K562 (cell line): ENCODE measurements at regions not wholly inside any gene's neighbourhood (a gene's known extent, or its start where the extent isn't known, plus 50 kb on each side); places are given as distances from the start of the nearest gene placed in this dataset.

ENCODE experiments used
- ATAC-seq: fragments of 200-7000 bp; cut with Tn5 transposase; 3 replicates; pipeline ENCODE4 v1.9.1; 2020; ENCODE audit warnings: moderate library complexity
- BruUV-seq: library from RNA; stranded (reverse); fragments of 400-500 nt; replicated peaks from 2 replicates; lab custom pipeline; 2021; lab: Mats Ljungman, UMichigan
- CTCF ChIA-PET: fragments of 300-600 bp; formaldehyde crosslinking; extraction: SDS; loops from one replicate; lab custom pipeline; 2021; ENCODE audit warnings: low intra/inter-chr PET ratio; lab: Yijun Ruan, JAX
- POLR2A ChIA-PET: fragments of 300-600, 350-650 bp; sonication (Branson Sonifier 250); formaldehyde crosslinking; extraction: SDS; loops from one replicate; lab custom pipeline; 2021; ENCODE audit warnings: antibody characterized with exemption, inconsistent platforms; lab: Yijun Ruan, JAX
- DNase-seq, 4 experiments: peaks; one replicate each; pipeline versions ENCODE4 v3.0.0 to v3.0.0-alpha.2; 2011 to 2018; ENCODE audit warnings: low spot score in 3 of 4, mixed read lengths in 3 of 4; ENCODE audit errors: extremely low read depth in 1 of 4
- FAIRE-seq: peaks from 2 replicates; lab custom pipeline; 2011; peaks lifted over from hg19 to GRCh38; lab: Jason Lieb, UNC
- H2AFZ ChIP-seq: 2 replicates; pipeline ENCODE4 v1.6.0; 2011; ENCODE audit warnings: low read depth, low read length, control low read depth, inconsistent platforms
- H3K27ac ChIP-seq: fragments of 200-600 bp; 3 replicates; pipeline ENCODE4 v1.8.0; 2011; ENCODE audit warnings: low read depth, mild to moderate bottlenecking, control low read depth, inconsistent platforms, low read length, moderate library complexity, mixed read lengths; ENCODE audit errors: extremely low read depth
- H3K27me3 ChIP-seq, 2 experiments: fragments of 300-600 bp in 1 of 2; 2 replicates in 1 of 2; 3 replicates in 1 of 2; pipeline versions ENCODE4 v1.6.0 to v1.8.0; 2011; ENCODE audit warnings: inconsistent platforms in 2 of 2, low read length in 2 of 2, mild to moderate bottlenecking in 1 of 2, mixed read lengths in 1 of 2, moderate library complexity in 1 of 2; ENCODE audit not compliant: control insufficient read depth in 2 of 2, insufficient read depth in 2 of 2
- H3K36me3 ChIP-seq: fragments of 300-600 bp; 3 replicates; pipeline ENCODE4 v1.8.0; 2011; ENCODE audit warnings: mild to moderate bottlenecking, low read length, inconsistent platforms; ENCODE audit not compliant: control insufficient read depth, insufficient read depth
- H3K4me1 ChIP-seq, 2 experiments: fragments of 200-600 bp in 1 of 2; replicated peaks in 1 of 2; 2 replicates in 1 of 2; 3 replicates in 1 of 2; pipeline versions ENCODE4 v1.5.1 to v1.8.0; 2011; ENCODE audit warnings: inconsistent platforms in 2 of 2, low read length in 2 of 2, mild to moderate bottlenecking in 1 of 2, mixed read lengths in 1 of 2, moderate library complexity in 1 of 2; ENCODE audit not compliant: control insufficient read depth in 2 of 2, insufficient read depth in 2 of 2
- H3K4me2 ChIP-seq: 2 replicates; pipeline ENCODE4 v1.6.1; 2011; ENCODE audit warnings: low read length, control low read depth, inconsistent platforms, mixed read lengths; ENCODE audit not compliant: insufficient read depth
- H3K4me3 ChIP-seq: fragments of 200-600 bp; sonication (generic), shearing (Covaris generic); 2 replicates; pipeline ENCODE4 v1.5.1; 2016; ENCODE audit warnings: control low read depth, inconsistent platforms
- H3K79me2 ChIP-seq: fragments of 200-600 bp; 3 replicates; pipeline ENCODE4 v1.8.0; 2011; ENCODE audit warnings: low read length, inconsistent platforms; ENCODE audit not compliant: control insufficient read depth, insufficient read depth
- H3K9ac ChIP-seq, 2 experiments: 2 replicates each; pipeline versions ENCODE4 v1.6.0 to v1.6.1; 2011; ENCODE audit warnings: low read depth in 2 of 2, low read length in 2 of 2, control low read depth in 1 of 2, inconsistent platforms in 1 of 2, mild to moderate bottlenecking in 1 of 2, mixed read lengths in 1 of 2; ENCODE audit not compliant: insufficient read depth in 1 of 2
- H3K9me1 ChIP-seq: one replicate; pipeline ENCODE4 v1.6.0; 2011; ENCODE audit warnings: inconsistent platforms, mild to moderate bottlenecking, low read length, moderate library complexity; ENCODE audit not compliant: control insufficient read depth, insufficient read depth
- H3K9me3 ChIP-seq: replicated peaks from 2 replicates; pipeline ENCODE4 v1.5.1; 2011; ENCODE audit warnings: low read depth, low read length, inconsistent platforms; ENCODE audit not compliant: control insufficient read depth, insufficient read depth
- H4K20me1 ChIP-seq: replicated peaks from 2 replicates; pipeline ENCODE4 v1.6.1; 2011; ENCODE audit warnings: low read length, inconsistent platforms, mixed read lengths; ENCODE audit not compliant: control insufficient read depth, insufficient read depth
- CREB3L1 ChIP-seq: fragments of 450-650 bp; IDR thresholded peaks from 2 replicates; pipeline ENCODE4 v1.6.1; 2014; ENCODE audit warnings: low read depth, mild to moderate bottlenecking, moderate library complexity, borderline replicate concordance
- ELF1 ChIP-seq: fragments of 200-800 bp; sonication (Bioruptor generic); IDR thresholded peaks from 2 replicates; pipeline ENCODE4 v1.6.1; 2016; ENCODE audit warnings: missing genetic modification characterization, missing compliant biosample characterization
- ZNF398 ChIP-seq: fragments of 250-450 bp; sonication (Bioruptor Pico); IDR thresholded peaks from 2 replicates; pipeline ENCODE4 v1.8.0; 2021; ENCODE audit warnings: moderate library complexity, mild to moderate bottlenecking, inconsistent platforms
- WGBS: fragments of 100-300 bp; shearing (Covaris generic); methylation state at CpG from one replicate; pipeline ENCODE4 v1.1.6; 2016; ENCODE audit warnings: low coverage, mixed read lengths; ENCODE audit not compliant: insufficient coverage; ENCODE audit errors: missing lambda C conversion rate; 5-methylcytosine and 5-hydroxymethylcytosine counted together
- in situ Hi-C: fragments of 300-500 bp; cut with MboI; formaldehyde crosslinking; loops from 4 replicates; pipeline ENCODE4 v1.15.0; 2018; ENCODE audit warnings: inconsistent platforms, mixed read lengths
- intact Hi-C: fragments of 100-400 bp; cut with micrococcal nuclease; formaldehyde crosslinking; loops from 2 replicates; pipeline ENCODE4 v1.14.2; 2022

- no peak for TF ChIP-seq ZNF398
Observed at GRCh38 chr22:34294986-34295385, 374.7 kb upstream of the LARGE1 start (continued).

GRCh38 chr22:34296461-34296860 is 376.2 kb upstream of the LARGE1 start:
- H3K9me3 ChIP-seq: no peaks in the 10 kb centered on the region
- 0% methylated on average over 2 of the region's 2 CpGs for WGBS
- H3K4me3 ChIP-seq: no peak overlapping the region
- in situ Hi-C loops (no loop called here), intact Hi-C loops (no loop called here)
- TF ChIP-seq CREB3L1 (no peak), ELF1 (tag) (no peak)
- ATAC-seq (no peak), FAIRE-seq (no peak), DNase-seq (no peak)
- POLR2A ChIA-PET: no interaction called here
- no peaks in the 10 kb centered on the region for H3K36me3 ChIP-seq
- BruUV-seq: no TSS peak
- H3K4me2 ChIP-seq: no peak overlapping the region
- no peaks in the 10 kb centered on the region for H3K79me2 ChIP-seq
- no peaks in the 10 kb centered on the region for H3K27me3 ChIP-seq
- H3K27ac ChIP-seq: no peak overlapping the region
- no peaks in the 10 kb centered on the region for H3K9me1 ChIP-seq
- CTCF ChIA-PET: no interaction called here
- no peak overlapping the region for H3K9ac ChIP-seq
- no peak overlapping the region for H2AFZ ChIP-seq
- no peaks in the 10 kb centered on the region for H3K4me1 ChIP-seq
- no peaks in the 10 kb centered on the region for H4K20me1 ChIP-seq
